Nephron progenitor cell (in vitro differentiated cells): ENCODE measurements at regions not wholly inside any gene's neighbourhood (a gene's known extent, or its start where the extent isn't known, plus 50 kb on each side); places are given as distances from the start of the nearest gene placed in this dataset.

Source experiments
- DNase-seq: peaks from one replicate; pipeline ENCODE4 v3.0.0; 2021
- H3K27ac Mint-ChIP-seq: 2 replicates; pipeline ENCODE4 v1.8.0; 2021; ENCODE audit warnings: mild to moderate bottlenecking, moderate library complexity, mixed read lengths
- H3K27me3 Mint-ChIP-seq: 2 replicates; pipeline ENCODE4 v1.8.0; 2021; ENCODE audit warnings: mild to moderate bottlenecking, low read depth, mixed read lengths; ENCODE audit not compliant: poor library complexity
- H3K36me3 Mint-ChIP-seq: 2 replicates; pipeline ENCODE4 v1.8.0; 2021; ENCODE audit warnings: low read depth, mixed read lengths
- H3K4me1 Mint-ChIP-seq: 2 replicates; pipeline ENCODE4 v1.8.0; 2021; ENCODE audit warnings: mixed read lengths
- H3K4me3 Mint-ChIP-seq: 2 replicates; pipeline ENCODE4 v1.8.0; 2021; ENCODE audit warnings: mild to moderate bottlenecking, moderate library complexity, mixed read lengths
- H3K9me3 Mint-ChIP-seq: 2 replicates; pipeline ENCODE4 v1.8.0; 2021; ENCODE audit warnings: mild to moderate bottlenecking, moderate library complexity, mixed read lengths
- CTCF ChIP-seq: fragments of 200-600 bp; sonication (generic); IDR thresholded peaks from 2 replicates; pipeline ENCODE4 v1.5.0; 2021; ENCODE audit warnings: antibody characterized with exemption

- H3K9me3 Mint-ChIP-seq, result no peaks in the 10 kb centered on the region
- H3K4me3 Mint-ChIP-seq, result no peak overlapping the region
- H3K36me3 Mint-ChIP-seq, result no peaks in the 10 kb centered on the region
- peaks cover 5% of the 10 kb centered on the region for H3K4me1 Mint-ChIP-seq
- TF ChIP-seq CTCF, result no peak
- H3K27me3 Mint-ChIP-seq, result peaks cover 3% of the 10 kb centered on the region
- H3K27ac Mint-ChIP-seq, result no peak overlapping the region
- no peak for DNase-seq
Observed at GRCh38 chr13:107234319-107235073, 666.6 kb upstream of the ARGLU1 start.

GRCh38 chr13:107233541-107233940 lies 665.6 kb upstream of the ARGLU1 start:
- H3K27ac Mint-ChIP-seq, result no peak overlapping the region

GRCh38 chr13:107231944-107232343 lies 664.0 kb upstream of the ARGLU1 start:
- H3K36me3 Mint-ChIP-seq, result no peaks in the 10 kb centered on the region
- H3K4me3 Mint-ChIP-seq, result no peak overlapping the region
- H3K9me3 Mint-ChIP-seq, result no peaks in the 10 kb centered on the region
- H3K27me3 Mint-ChIP-seq, result peaks cover 3% of the 10 kb centered on the region
- H3K4me1 Mint-ChIP-seq, result peaks cover 5% of the 10 kb centered on the region
- no peak overlapping the region for H3K27ac Mint-ChIP-seq
- DNase-seq, result no peak
- no peak for TF ChIP-seq CTCF

More at GRCh38 chr13:107233541-107233940, 665.6 kb upstream of the ARGLU1 start:
- Mint-ChIP-seq H3K27me3 (peaks cover 3% of the 10 kb centered on the region), H3K9me3 (no peaks in the 10 kb centered on the region), H3K4me3 (no peak overlapping the region), H3K4me1 (peaks cover 5% of the 10 kb centered on the region), H3K36me3 (no peaks in the 10 kb centered on the region)
- no peak for TF ChIP-seq CTCF
- DNase-seq, result no peak

- H3K36me3 Mint-ChIP-seq, result no peaks in the 10 kb centered on the region
- H3K9me3 Mint-ChIP-seq, result no peaks in the 10 kb centered on the region
- peaks cover 6% of the 10 kb centered on the region for H3K4me1 Mint-ChIP-seq
- H3K27me3 Mint-ChIP-seq, result peaks cover 5% of the 10 kb centered on the region
- H3K4me3 Mint-ChIP-seq, result no peak overlapping the region
- no peak overlapping the region for H3K27ac Mint-ChIP-seq
- no peak for TF ChIP-seq CTCF
- no peak for DNase-seq
Observed at GRCh38 chr13:107223867-107224266, 655.9 kb upstream of the ARGLU1 start.

- no peak for DNase-seq
- no peak overlapping the region for H3K27ac Mint-ChIP-seq
- no peaks in the 10 kb centered on the region for H3K36me3 Mint-ChIP-seq
- no peak overlapping the region for H3K4me3 Mint-ChIP-seq
- TF ChIP-seq CTCF, result no peak
- no peaks in the 10 kb centered on the region for H3K9me3 Mint-ChIP-seq
- H3K4me1 Mint-ChIP-seq, result peaks cover 6% of the 10 kb centered on the region
- peaks cover 5% of the 10 kb centered on the region for H3K27me3 Mint-ChIP-seq
Observed at GRCh38 chr13:107222597-107222996, 654.7 kb upstream of the ARGLU1 start.

- peaks cover 9% of the 10 kb centered on the region for H3K4me1 Mint-ChIP-seq
- H3K27ac Mint-ChIP-seq, result no peak overlapping the region
- no peak for DNase-seq
- no peaks in the 10 kb centered on the region for H3K36me3 Mint-ChIP-seq
- no peak overlapping the region for H3K4me3 Mint-ChIP-seq
- TF ChIP-seq CTCF, result no peak
- H3K27me3 Mint-ChIP-seq, result peaks cover 2% of the 10 kb centered on the region
- H3K9me3 Mint-ChIP-seq, result no peaks in the 10 kb centered on the region
Observed at GRCh38 chr13:107220245-107220644, 652.3 kb upstream of the ARGLU1 start.
